ENCODE measurements at regions not wholly inside any gene's neighbourhood (a gene's known extent, or its start where the extent isn't known, plus 50 kb on each side); places are given as distances from the start of the nearest gene placed in this dataset.

GRCh38 chr5:44652674-44653073 is 156.1 kb upstream of the MRPS30 start:
- DNase-seq = no peak

- DNase-seq = no peak
Observed at GRCh38 chr5:44646016-44646415, 162.7 kb upstream of the MRPS30 start.

- no peak for DNase-seq
Observed at GRCh38 chr5:44645502-44645901, 163.2 kb upstream of the MRPS30 start.

- no peak for DNase-seq
Observed at GRCh38 chr5:44644628-44645027, 164.1 kb upstream of the MRPS30 start.

- no peak for DNase-seq
Observed at GRCh38 chr5:44641820-44642219, 166.9 kb upstream of the MRPS30 start.

- no peak for DNase-seq
Observed at GRCh38 chr5:44640945-44641456, 167.7 kb upstream of the MRPS30 start.

GRCh38 chr5:44637916-44638869 is 170.6 kb upstream of the MRPS30 start:
- DNase-seq = no peak

GRCh38 chr5:44632344-44632743 is 176.4 kb upstream of the MRPS30 start:
- DNase-seq = no peak

GRCh38 chr5:44626846-44627245 is 181.9 kb upstream of the MRPS30 start:
- no peak for DNase-seq

- no peak for DNase-seq
Observed at GRCh38 chr5:44622331-44622730, 186.4 kb upstream of the MRPS30 start.

GRCh38 chr5:44619875-44620610 is 188.7 kb upstream of the MRPS30 start:
- DNase-seq = no peak

- DNase-seq = no peak
Observed at GRCh38 chr5:44614845-44615244, 193.9 kb upstream of the MRPS30 start.

- DNase-seq = no peak
Observed at GRCh38 chr5:44613936-44614335, 194.8 kb upstream of the MRPS30 start.

- DNase-seq = no peak
Observed at GRCh38 chr5:44605926-44606325, 202.8 kb upstream of the MRPS30 start.

- DNase-seq = no peak
Observed at GRCh38 chr5:44603496-44604272, 205.1 kb upstream of the MRPS30 start.

GRCh38 chr5:44574678-44575077 is 185.5 kb upstream of the FGF10 start:
- no peak for DNase-seq

- no peak for DNase-seq
Observed at GRCh38 chr5:44568519-44568918, 179.3 kb upstream of the FGF10 start.

- DNase-seq = no peak
Observed at GRCh38 chr5:44565902-44566301, 176.7 kb upstream of the FGF10 start.

GRCh38 chr5:44565360-44565759 is 176.1 kb upstream of the FGF10 start:
- no peak for DNase-seq

- DNase-seq = no peak
Observed at GRCh38 chr5:44546286-44546685, 157.1 kb upstream of the FGF10 start.

GRCh38 chr5:44543511-44543910 is 154.3 kb upstream of the FGF10 start:
- no peak for DNase-seq

- no peak for DNase-seq
Observed at GRCh38 chr5:44542470-44542869, 153.2 kb upstream of the FGF10 start.

GRCh38 chr5:44539602-44539919 is 150.3 kb upstream of the FGF10 start:
- DNase-seq = no peak
